Liver (tissue), 8 donors: ENCODE measurements at regions not wholly inside any gene's neighbourhood (a gene's known extent, or its start where the extent isn't known, plus 50 kb on each side); places are given as distances from the start of the nearest gene placed in this dataset.

Experiments used
- DNase-seq: peaks from one replicate; pipeline ENCODE4 v3.0.0-alpha.2; 2017; ENCODE audit warnings: low spot score
- H3K27ac ChIP-seq, 2 donors: one replicate each; pipeline ENCODE4 v1.7.0; 2013; ENCODE audit warnings: inconsistent platforms in 2 of 2, low read length in 2 of 2, control low read depth in 1 of 2, low read depth in 1 of 2, mild to moderate bottlenecking in 1 of 2
- H3K27me3 ChIP-seq, 4 donors: one replicate each; pipeline versions ENCODE4 v1.6.1 to v1.7.0; 2013; ENCODE audit warnings: low read length in 3 of 4, inconsistent platforms in 1 of 4, mild to moderate bottlenecking in 1 of 4, moderate library complexity in 1 of 4; ENCODE audit not compliant: control insufficient read depth in 4 of 4, insufficient read depth in 4 of 4
- H3K36me3 ChIP-seq, 4 donors: one replicate each; pipeline versions ENCODE4 v1.6.1 to v1.7.0; 2013; ENCODE audit warnings: low read length in 3 of 4, mild to moderate bottlenecking in 3 of 4, low read depth in 1 of 4, moderate library complexity in 1 of 4; ENCODE audit not compliant: control insufficient read depth in 4 of 4, insufficient read depth in 3 of 4
- H3K4me1 ChIP-seq, 4 donors: one replicate each; pipeline versions ENCODE4 v1.6.1 to v1.7.0; 2013; ENCODE audit warnings: low read length in 3 of 4, mild to moderate bottlenecking in 3 of 4, moderate library complexity in 1 of 4; ENCODE audit not compliant: control insufficient read depth in 4 of 4, insufficient read depth in 4 of 4
- H3K4me3 ChIP-seq, 3 donors: one replicate each; pipeline versions ENCODE4 v1.6.1 to v1.7.0; 2013; ENCODE audit warnings: low read length in 3 of 3, control low read depth in 1 of 3, low read depth in 1 of 3, mild to moderate bottlenecking in 1 of 3
- H3K9ac ChIP-seq, 2 donors: one replicate each; pipeline ENCODE4 v1.7.0; 2013; ENCODE audit warnings: low read length in 2 of 2, mild to moderate bottlenecking in 2 of 2, moderate library complexity in 2 of 2, control low read depth in 1 of 2, low read depth in 1 of 2
- H3K9me3 ChIP-seq, 4 donors: one replicate each; pipeline versions ENCODE4 v1.6.1 to v1.7.0; 2013; ENCODE audit warnings: low read length in 3 of 4; ENCODE audit not compliant: control insufficient read depth in 4 of 4
- ATF3 ChIP-seq: IDR thresholded peaks from 2 replicates; pipeline ENCODE4 v1.6.1; 2016; ENCODE audit warnings: antibody characterized with exemption
- EGR1 ChIP-seq, 2 donors: IDR thresholded peaks; 2 replicates each; pipeline ENCODE4 v1.6.1; 2016 to 2018; ENCODE audit warnings: antibody characterized with exemption in 2 of 2, low read depth in 2 of 2
- FOXA1 ChIP-seq: IDR thresholded peaks from 2 replicates; pipeline ENCODE4 v1.6.1; 2016; ENCODE audit warnings: antibody characterized with exemption
- FOXA2 ChIP-seq: IDR thresholded peaks from 2 replicates; pipeline ENCODE4 v1.6.1; 2016; ENCODE audit warnings: antibody characterized with exemption
- GABPA ChIP-seq, 2 donors: IDR thresholded peaks in 1 of 2; conservative IDR thresholded peaks in 1 of 2; 2 replicates each; pipeline ENCODE4 v1.6.1; 2016; ENCODE audit warnings: antibody characterized with exemption in 2 of 2, mild to moderate bottlenecking in 1 of 2, moderate library complexity in 1 of 2
- HNF4A ChIP-seq, 2 donors: conservative IDR thresholded peaks; 2 replicates each; pipeline ENCODE4 v1.6.1; 2016; ENCODE audit warnings: antibody characterized with exemption in 2 of 2, mild to moderate bottlenecking in 2 of 2
- HNF4G ChIP-seq: IDR thresholded peaks from 2 replicates; pipeline ENCODE4 v1.6.1; 2016; ENCODE audit warnings: antibody characterized with exemption
- JUND ChIP-seq, 2 donors: IDR thresholded peaks; 2 replicates each; pipeline ENCODE4 v1.6.1; 2016; ENCODE audit warnings: antibody characterized with exemption in 2 of 2
- MAX ChIP-seq: IDR thresholded peaks from 2 replicates; pipeline ENCODE4 v1.6.1; 2016; ENCODE audit warnings: antibody characterized with exemption
- NR2F2 ChIP-seq: IDR thresholded peaks from 2 replicates; pipeline ENCODE4 v1.6.1; 2016; ENCODE audit warnings: antibody characterized with exemption
- RAD21 ChIP-seq, 2 donors: IDR thresholded peaks; 2 replicates each; pipeline ENCODE4 v1.6.1; 2016; ENCODE audit warnings: antibody characterized with exemption in 2 of 2, mild to moderate bottlenecking in 2 of 2
- RXRA ChIP-seq, 2 donors: IDR thresholded peaks; 2 replicates each; pipeline ENCODE4 v1.6.1; 2017 to 2018; ENCODE audit warnings: antibody characterized with exemption in 2 of 2, mild to moderate bottlenecking in 1 of 2
- SP1 ChIP-seq: IDR thresholded peaks from 2 replicates; pipeline ENCODE4 v1.6.1; 2018; ENCODE audit warnings: antibody characterized with exemption, mild to moderate bottlenecking
- TAF1 ChIP-seq: conservative IDR thresholded peaks from 2 replicates; pipeline ENCODE4 v1.6.1; 2016; ENCODE audit warnings: antibody characterized with exemption, mild to moderate bottlenecking
- YY1 ChIP-seq: IDR thresholded peaks from 2 replicates; pipeline ENCODE4 v1.6.1; 2016; ENCODE audit warnings: antibody characterized with exemption, mild to moderate bottlenecking
- ZBTB33 ChIP-seq: IDR thresholded peaks from 2 replicates; pipeline ENCODE4 v1.6.1; 2016; ENCODE audit warnings: antibody characterized with exemption
- WGBS: extraction: QIAGEN DNeasy Blood & Tissue Kit; methylation state at CpG from one replicate; pipeline ENCODE4 v1.1.7; 2013; 5-methylcytosine and 5-hydroxymethylcytosine counted together
- TF ChIP-seq, protein P1 (sequence below): fragments of 150-350 bp; IDR thresholded peaks from 2 replicates; pipeline ENCODE4 v1.5.1; 2017; ENCODE audit warnings: improper control_type of control experiment, low read depth, low read length; ENCODE audit not compliant: missing input control
- TF ChIP-seq, protein P2 (sequence below): IDR thresholded peaks from 2 replicates; pipeline ENCODE4 v1.6.1; 2016; ENCODE audit warnings: antibody characterized with exemption, mild to moderate bottlenecking
- donor health status: healthy.
- donor health status: healthy.
- donor health status: healthy.
- donor health status: healthy.
- donor health status: healthy.

DNA sequence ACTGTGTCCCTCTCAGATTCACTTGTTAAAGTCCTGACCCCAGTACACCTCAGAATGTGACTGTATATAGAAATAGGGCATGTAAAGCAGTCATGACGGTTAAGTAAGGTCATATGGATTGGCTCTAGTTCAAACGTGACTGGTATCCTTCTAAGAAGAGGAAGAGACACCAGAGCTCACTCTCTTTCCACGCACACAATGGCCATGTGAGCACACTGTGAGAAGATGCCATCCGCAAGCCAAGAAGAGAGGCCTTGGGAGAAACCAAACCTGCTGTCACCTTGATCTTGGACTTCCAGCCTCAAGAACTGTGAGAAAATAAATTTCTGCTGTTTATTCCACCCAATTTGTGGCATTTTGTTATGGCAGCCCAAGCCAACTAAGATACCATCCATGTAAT lies 56.8 kb upstream of the IRF2BP2 start:
- H3K9me3 ChIP-seq: no peaks in the 10 kb centered on the region
- H3K4me3 ChIP-seq: no peak overlapping the region
- H3K27ac ChIP-seq: no peak overlapping the region
- no peaks in the 10 kb centered on the region for H3K36me3 ChIP-seq
- TF ChIP-seq FOXA1 (no peak), TAF1 (no peak), JUND (IDR thresholded peaks at IDR 0.05) (no peak), HNF4A (conservative IDR thresholded peaks at IDR 0.05) (no peak), SP1 (no peak), MAX (no peak), ZBTB33 (no peak), YY1 (no peak), RAD21 (IDR thresholded peaks at IDR 0.05) (no peak), NR2F2 (no peak), RXRA (IDR thresholded peaks at IDR 0.05) (no peak), GABPA (IDR thresholded peaks at IDR 0.05 in 1 of 2, conservative IDR thresholded peaks at IDR 0.05 in 1 of 2) (no peak), HNF4G (no peak), EGR1 (IDR thresholded peaks at IDR 0.05; ENCODE audit: low read depth in 2 of 2) (no peak), FOXA2 (no peak), ATF3 (no peak)
- TF ChIP-seq, protein P1, sequence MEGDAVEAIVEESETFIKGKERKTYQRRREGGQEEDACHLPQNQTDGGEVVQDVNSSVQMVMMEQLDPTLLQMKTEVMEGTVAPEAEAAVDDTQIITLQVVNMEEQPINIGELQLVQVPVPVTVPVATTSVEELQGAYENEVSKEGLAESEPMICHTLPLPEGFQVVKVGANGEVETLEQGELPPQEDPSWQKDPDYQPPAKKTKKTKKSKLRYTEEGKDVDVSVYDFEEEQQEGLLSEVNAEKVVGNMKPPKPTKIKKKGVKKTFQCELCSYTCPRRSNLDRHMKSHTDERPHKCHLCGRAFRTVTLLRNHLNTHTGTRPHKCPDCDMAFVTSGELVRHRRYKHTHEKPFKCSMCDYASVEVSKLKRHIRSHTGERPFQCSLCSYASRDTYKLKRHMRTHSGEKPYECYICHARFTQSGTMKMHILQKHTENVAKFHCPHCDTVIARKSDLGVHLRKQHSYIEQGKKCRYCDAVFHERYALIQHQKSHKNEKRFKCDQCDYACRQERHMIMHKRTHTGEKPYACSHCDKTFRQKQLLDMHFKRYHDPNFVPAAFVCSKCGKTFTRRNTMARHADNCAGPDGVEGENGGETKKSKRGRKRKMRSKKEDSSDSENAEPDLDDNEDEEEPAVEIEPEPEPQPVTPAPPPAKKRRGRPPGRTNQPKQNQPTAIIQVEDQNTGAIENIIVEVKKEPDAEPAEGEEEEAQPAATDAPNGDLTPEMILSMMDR: no peak
- TF ChIP-seq, protein P2, sequence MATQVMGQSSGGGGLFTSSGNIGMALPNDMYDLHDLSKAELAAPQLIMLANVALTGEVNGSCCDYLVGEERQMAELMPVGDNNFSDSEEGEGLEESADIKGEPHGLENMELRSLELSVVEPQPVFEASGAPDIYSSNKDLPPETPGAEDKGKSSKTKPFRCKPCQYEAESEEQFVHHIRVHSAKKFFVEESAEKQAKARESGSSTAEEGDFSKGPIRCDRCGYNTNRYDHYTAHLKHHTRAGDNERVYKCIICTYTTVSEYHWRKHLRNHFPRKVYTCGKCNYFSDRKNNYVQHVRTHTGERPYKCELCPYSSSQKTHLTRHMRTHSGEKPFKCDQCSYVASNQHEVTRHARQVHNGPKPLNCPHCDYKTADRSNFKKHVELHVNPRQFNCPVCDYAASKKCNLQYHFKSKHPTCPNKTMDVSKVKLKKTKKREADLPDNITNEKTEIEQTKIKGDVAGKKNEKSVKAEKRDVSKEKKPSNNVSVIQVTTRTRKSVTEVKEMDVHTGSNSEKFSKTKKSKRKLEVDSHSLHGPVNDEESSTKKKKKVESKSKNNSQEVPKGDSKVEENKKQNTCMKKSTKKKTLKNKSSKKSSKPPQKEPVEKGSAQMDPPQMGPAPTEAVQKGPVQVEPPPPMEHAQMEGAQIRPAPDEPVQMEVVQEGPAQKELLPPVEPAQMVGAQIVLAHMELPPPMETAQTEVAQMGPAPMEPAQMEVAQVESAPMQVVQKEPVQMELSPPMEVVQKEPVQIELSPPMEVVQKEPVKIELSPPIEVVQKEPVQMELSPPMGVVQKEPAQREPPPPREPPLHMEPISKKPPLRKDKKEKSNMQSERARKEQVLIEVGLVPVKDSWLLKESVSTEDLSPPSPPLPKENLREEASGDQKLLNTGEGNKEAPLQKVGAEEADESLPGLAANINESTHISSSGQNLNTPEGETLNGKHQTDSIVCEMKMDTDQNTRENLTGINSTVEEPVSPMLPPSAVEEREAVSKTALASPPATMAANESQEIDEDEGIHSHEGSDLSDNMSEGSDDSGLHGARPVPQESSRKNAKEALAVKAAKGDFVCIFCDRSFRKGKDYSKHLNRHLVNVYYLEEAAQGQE: no peak
- 83% methylated on average over 4 of the region's 4 CpGs for WGBS
- no peak overlapping the region for H3K9ac ChIP-seq
- DNase-seq: no peak
- no peaks in the 10 kb centered on the region for H3K27me3 ChIP-seq
- peaks cover 2 to 7% (median 4%) of the 10 kb centered on the region in 4 donors for H3K4me1 ChIP-seq
